Activated naive CD4-positive, alpha-beta T cell treated with anti-CD3 and anti-CD28 coated beads, Interleukin-2, amount 50 U/mL, for 16 hours (primary cell): ENCODE measurements at regions not wholly inside any gene's neighbourhood (a gene's known extent, or its start where the extent isn't known, plus 50 kb on each side); places are given as distances from the start of the nearest gene placed in this dataset.

Source experiments
- DNase-seq: peaks from one replicate; pipeline ENCODE4 v3.0.0-alpha.2; 2020

DNA sequence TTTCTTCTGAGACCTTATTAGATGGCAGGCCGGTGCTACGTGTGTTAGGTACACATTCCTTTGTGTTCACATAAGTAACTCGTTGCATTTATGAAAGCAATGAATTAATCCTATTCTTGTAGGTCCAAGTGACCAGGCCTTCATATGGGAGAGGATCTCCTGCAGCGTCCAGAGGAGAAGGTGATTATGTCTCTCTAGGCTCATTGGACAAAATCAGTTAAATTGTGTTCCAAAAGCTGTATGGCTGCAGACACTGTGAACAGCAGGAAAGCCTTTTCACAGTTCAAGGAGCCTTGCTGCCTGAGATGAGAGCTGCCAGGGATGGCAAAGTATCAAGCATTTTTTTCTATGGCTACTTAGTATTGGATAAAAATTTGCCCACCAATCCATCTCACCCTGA lies 433.1 kb upstream of the FZD8 start:
- no peak for DNase-seq

- no peak for DNase-seq
Measured at GRCh38 chr10:36073796-36074345, 431.8 kb upstream of the FZD8 start.

DNA sequence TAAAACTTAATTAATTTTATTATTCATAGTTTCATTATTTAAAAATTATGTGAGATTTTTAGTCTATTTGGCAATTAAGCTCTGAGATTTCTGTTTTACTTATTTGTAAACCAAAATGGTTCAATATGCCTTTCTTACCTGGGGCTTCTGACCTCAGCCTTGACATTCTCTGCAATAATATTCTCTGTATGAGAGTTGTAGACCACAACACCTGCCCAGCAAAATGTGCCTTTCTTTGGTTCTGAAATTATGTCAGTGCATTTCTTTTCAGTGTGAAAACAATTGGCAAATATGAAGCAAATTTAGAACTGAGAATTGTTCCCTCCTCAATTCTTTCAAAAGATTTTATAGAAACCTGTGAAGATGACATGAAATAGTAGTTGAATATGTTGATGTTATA lies 426.4 kb upstream of the FZD8 start:
- no peak for DNase-seq

DNA sequence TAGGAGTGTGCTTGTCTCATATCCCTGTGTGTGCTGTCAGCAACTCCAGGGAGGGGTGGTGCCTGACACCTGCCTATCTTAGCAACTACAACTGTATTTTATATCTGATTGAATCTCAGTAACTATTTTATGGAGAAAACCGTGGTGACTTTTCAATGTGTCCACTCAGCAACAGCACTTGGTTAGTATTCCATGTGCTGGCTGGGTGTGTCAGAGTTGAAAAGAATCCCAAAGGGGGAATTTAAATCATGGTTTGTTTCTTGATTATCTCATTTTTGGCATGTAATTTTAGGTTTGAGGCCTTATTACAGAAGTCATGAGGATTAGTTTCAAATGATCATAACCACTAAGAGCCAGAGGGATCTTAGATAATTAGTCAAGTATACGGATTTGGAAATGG lies 425.7 kb upstream of the FZD8 start:
- no peak for DNase-seq

DNA sequence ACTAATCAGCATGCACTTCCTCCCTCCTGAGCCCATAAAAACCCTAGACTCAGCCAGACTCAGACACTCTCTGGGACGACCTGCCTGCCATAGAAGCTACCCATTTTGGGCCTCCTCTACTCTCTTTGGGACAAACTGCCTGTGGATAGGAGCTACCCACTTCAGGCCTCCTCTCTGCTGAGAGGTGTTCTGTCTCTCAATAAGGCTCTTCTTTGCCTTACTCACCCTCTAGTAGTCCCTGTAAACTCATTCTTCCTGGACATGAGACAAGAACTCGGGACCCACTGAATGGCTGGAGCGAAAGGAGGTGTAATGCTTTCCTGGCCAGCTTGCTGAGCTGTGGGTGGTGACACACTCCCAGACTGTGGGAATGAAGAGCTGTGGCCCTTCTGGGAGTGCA lies 424.8 kb upstream of the FZD8 start:
- DNase-seq: no peak

DNA sequence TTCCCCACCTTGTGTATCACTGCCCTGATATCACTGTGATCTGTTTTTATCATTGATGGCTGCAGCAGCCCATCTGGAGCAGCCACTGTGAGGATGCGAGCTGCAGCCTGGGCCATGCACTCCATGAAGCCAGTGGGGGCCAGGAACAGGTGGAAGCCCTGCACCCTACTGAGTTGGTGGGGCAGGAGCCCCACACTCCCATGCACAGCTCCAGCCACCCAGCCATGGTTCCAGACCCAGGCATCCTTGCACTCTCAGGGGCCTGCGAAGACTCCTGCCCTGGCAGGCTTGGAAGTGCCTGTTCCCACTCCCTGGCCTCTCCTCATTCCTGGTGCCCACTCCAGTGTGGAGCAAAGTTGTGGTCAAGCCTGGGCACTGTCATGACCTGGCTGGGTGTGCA lies 424.0 kb upstream of the FZD8 start:
- DNase-seq: no peak

DNA sequence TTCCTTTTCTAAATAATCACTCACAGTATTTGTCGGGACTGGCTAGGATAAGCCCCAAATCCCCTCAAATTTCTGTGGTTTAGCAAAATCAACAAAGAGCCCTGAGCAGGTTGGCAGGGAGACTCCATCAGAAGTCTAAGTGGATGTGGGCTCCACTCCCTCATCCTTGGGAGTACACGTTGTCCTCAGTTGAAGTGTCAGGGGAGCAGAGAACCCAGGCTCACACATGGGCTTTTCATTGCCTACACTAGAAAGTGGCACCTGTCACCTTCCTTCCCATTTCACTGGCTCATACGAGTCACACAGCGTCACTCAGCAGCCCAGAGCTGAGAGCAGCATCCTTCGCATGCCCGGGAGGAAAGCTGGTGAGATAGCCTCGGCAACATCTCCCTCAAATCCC lies 421.3 kb upstream of the FZD8 start:
- DNase-seq: no peak

- no peak for DNase-seq
Measured at GRCh38 chr10:36057731-36058130, 415.6 kb upstream of the FZD8 start.

- no peak for DNase-seq
Measured at GRCh38 chr10:36057180-36057579, 415.1 kb upstream of the FZD8 start.

- DNase-seq: no peak
Measured at GRCh38 chr10:36053775-36054174, 411.7 kb upstream of the FZD8 start.

- no peak for DNase-seq
Measured at GRCh38 chr10:36053271-36053670, 411.2 kb upstream of the FZD8 start.

DNA sequence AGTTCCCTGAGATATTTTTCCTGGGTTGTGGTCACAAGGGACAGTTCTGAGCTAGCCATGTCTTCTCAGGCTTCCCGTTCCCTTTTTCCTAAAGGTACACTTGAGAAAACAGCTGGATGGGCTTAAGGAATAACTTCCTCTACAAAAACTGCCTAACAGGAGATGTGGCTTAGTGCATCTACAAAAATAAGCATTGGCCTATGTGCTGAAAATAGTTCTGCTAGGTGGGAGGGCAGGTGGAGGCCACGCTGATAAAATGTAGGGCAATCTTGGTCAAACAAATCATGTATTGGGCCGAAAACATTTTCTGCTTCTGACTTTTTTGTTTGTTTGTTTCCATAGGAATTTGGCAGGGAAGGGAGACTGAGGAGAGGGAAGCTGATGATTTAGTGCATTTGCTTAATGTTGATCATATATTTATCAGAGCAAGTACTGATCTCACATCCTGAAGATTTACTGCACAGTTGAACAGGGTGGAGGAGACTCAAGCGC lies 409.4 kb upstream of the FZD8 start:
- no peak for DNase-seq

- DNase-seq: no peak
Measured at GRCh38 chr10:36050763-36051499, 408.8 kb upstream of the FZD8 start.

DNA sequence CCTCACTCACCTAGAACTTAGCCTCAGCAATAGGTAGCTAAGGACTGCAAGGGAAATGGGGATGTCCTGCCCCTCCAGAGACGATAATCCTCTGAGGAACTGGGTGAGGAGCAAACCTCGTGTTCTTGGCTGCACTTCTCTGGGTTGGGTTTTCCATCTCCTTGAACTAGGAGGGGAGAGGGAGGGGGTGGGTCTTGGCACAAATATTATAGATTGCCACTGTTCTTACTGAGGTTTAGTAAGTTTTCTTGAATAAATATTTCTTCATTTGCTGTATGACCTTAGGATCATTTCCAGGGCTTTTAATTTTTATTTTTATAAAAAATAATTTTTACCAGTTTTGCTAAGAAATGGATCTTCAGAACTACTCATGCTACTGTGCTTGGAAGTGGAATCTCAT lies 406.7 kb upstream of the FZD8 start:
- DNase-seq: no peak

DNA sequence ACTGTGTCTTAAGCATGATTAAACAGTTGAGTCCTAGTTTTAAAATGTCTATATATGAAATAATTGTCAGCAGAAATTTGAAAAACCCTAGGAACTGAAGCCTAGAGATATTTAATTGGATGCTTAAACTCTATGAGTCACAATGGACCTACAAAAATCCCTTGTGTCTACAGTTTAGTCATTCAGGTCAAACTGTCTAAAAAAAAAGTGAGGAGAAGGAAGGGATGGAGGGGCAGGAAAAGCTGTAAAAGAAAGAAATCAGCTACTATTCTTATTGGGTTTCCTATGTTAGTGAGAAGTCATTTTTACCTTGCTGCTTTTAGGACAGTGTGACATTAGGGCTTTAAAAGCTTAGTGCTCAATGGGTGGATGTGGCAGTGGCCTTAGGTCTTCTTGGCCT lies 406.1 kb upstream of the FZD8 start:
- no peak for DNase-seq

DNA sequence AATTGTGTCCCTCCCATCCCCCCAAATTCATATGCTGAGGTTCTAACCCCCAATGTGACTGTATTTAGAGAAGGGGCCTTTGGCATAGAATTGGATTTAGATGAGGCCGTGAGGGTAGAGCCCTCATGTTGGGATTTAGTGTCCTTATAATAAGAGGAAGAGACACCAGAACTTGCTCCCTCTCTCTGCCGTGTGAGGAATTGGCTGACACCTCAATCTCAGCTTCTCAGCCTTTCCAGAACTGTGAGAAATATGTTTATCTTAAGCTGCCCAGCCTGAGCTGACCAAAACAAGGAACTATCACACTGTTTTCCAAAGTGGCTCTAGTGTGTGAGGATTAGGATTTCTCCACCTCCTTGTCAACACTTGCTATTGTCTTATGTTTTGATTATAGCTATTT lies 400.0 kb upstream of the FZD8 start:
- no peak for DNase-seq

- DNase-seq: no peak
Measured at GRCh38 chr10:36038316-36038955, 396.3 kb upstream of the FZD8 start.

DNA sequence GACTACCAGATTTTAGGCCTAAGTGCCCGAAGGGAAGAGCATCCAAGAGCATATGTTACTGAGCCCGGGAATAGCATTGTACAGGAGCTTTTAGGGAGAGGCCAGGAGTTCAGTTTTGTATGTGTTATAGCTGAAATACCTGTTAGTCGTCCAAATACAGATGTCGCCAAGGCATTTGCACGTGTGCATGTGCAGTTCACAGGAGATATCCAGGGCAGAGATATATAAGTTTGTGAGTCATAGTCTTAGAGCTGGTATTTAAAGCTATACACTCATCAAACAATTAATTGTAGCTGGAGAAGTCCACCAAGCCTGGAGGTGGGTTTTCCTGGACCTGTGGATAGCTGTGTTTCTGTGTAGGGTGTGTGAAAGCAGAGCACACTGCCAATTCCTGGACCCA lies 394.0 kb upstream of the FZD8 start:
- DNase-seq: no peak

GRCh38 chr10:36033808-36034207 lies 391.7 kb upstream of the FZD8 start:
- DNase-seq: no peak

DNA sequence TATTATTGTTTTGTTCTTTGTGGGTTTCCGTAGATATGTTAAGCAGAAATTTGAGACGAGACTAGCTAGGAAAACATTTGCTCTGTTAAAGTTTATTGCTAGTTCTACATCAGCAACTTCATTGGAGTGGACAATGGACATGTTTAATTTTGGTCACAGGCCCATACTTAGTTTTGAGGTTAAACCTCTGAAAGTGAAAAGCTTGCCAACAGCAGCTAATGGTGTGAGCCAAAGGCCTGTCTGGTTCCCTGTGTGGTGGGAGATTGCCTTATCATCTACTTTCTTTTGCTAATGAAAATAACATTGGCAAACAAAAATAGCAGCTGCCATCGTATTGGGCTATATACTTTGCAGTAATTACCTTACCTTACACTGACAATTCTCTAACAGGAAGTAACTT lies 388.4 kb upstream of the FZD8 start:
- no peak for DNase-seq

GRCh38 chr10:36026656-36027390 lies 384.7 kb upstream of the FZD8 start:
- no peak for DNase-seq

DNA sequence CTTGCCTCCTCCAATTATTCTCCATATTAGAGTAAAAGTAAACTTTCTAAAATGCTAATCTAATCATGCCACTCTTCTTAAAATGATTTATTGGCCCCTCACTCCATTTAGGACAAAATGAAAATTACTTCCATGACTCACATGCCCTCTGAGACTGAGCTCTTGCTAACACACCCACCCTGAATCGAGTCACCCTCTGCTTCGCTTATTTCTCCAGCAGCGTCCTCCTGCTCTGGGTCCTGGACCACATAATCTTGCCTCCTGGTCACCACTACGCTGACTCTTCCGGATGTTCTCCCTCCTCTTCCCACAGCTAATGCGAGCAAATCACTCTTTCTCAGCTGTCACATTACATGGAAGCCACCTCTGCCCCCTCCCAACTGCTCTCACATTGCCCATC lies 384.0 kb upstream of the FZD8 start:
- DNase-seq: no peak

GRCh38 chr10:36023939-36024338 lies 381.8 kb upstream of the FZD8 start:
- no peak for DNase-seq

- no peak for DNase-seq
Measured at GRCh38 chr10:36021096-36021495, 379.0 kb upstream of the FZD8 start.
